Endothelial cell (in vitro differentiated cells): ENCODE measurements at regions not wholly inside any gene's neighbourhood (a gene's known extent, or its start where the extent isn't known, plus 50 kb on each side); places are given as distances from the start of the nearest gene placed in this dataset.

Experiments used
- DNase-seq: peaks from one replicate; pipeline ENCODE4 v3.0.0; 2021; ENCODE audit warnings: low spot score
- H3K27ac Mint-ChIP-seq: one replicate; pipeline ENCODE4 v1.8.0; 2021; ENCODE audit warnings: mixed read lengths, inconsistent platforms; ENCODE audit not compliant: unreplicated experiment
- H3K27me3 Mint-ChIP-seq: one replicate; pipeline ENCODE4 v1.8.0; 2021; ENCODE audit warnings: mild to moderate bottlenecking, moderate library complexity, mixed read lengths, inconsistent platforms; ENCODE audit not compliant: unreplicated experiment
- H3K36me3 Mint-ChIP-seq: one replicate; pipeline ENCODE4 v1.8.0; 2021; ENCODE audit warnings: mild to moderate bottlenecking, low read depth, mixed read lengths, inconsistent platforms; ENCODE audit not compliant: unreplicated experiment
- H3K4me1 Mint-ChIP-seq: one replicate; pipeline ENCODE4 v1.8.0; 2021; ENCODE audit warnings: mild to moderate bottlenecking, mixed read lengths, inconsistent platforms; ENCODE audit not compliant: unreplicated experiment
- H3K4me3 Mint-ChIP-seq: one replicate; pipeline ENCODE4 v1.8.0; 2021; ENCODE audit warnings: mild to moderate bottlenecking, mixed read lengths, inconsistent platforms; ENCODE audit not compliant: unreplicated experiment
- H3K9me3 Mint-ChIP-seq: one replicate; pipeline ENCODE4 v1.8.0; 2021; ENCODE audit warnings: mixed read lengths, inconsistent platforms; ENCODE audit not compliant: unreplicated experiment
- CTCF ChIP-seq: fragments of 200-600 bp; sonication (generic); IDR thresholded peaks from one replicate; pipeline ENCODE4 v1.5.0; 2021; ENCODE audit warnings: antibody characterized with exemption; ENCODE audit not compliant: unreplicated experiment

- Mint-ChIP-seq H3K9me3 (no peaks in the 10 kb centered on the region), H3K36me3 (no peaks in the 10 kb centered on the region), H3K27me3 (no peaks in the 10 kb centered on the region), H3K4me3 (no peak overlapping the region), H3K27ac (no peak overlapping the region), H3K4me1 (no peaks in the 10 kb centered on the region)
- DNase-seq: peak; percentile 13
- TF ChIP-seq CTCF: peak; percentile 10
These were observed 507.2 kb upstream of the EEF2KMT start for GRCh38 chr16:5604770-5605169.

GRCh38 chr16:5603836-5604235 is 506.2 kb upstream of the EEF2KMT start:
- no peak for TF ChIP-seq CTCF
- Mint-ChIP-seq H3K36me3 (no peaks in the 10 kb centered on the region), H3K27ac (no peak overlapping the region), H3K4me1 (no peaks in the 10 kb centered on the region), H3K4me3 (no peak overlapping the region), H3K27me3 (no peaks in the 10 kb centered on the region), H3K9me3 (no peaks in the 10 kb centered on the region)
- DNase-seq: no peak

GRCh38 chr16:5601957-5602356 is 504.4 kb upstream of the EEF2KMT start:
- no peak overlapping the region for H3K4me3 Mint-ChIP-seq
- no peaks in the 10 kb centered on the region for H3K27me3 Mint-ChIP-seq
- no peaks in the 10 kb centered on the region for H3K36me3 Mint-ChIP-seq
- no peak for TF ChIP-seq CTCF
- H3K9me3 Mint-ChIP-seq: no peaks in the 10 kb centered on the region
- no peaks in the 10 kb centered on the region for H3K4me1 Mint-ChIP-seq
- no peak overlapping the region for H3K27ac Mint-ChIP-seq
- DNase-seq: no peak

GRCh38 chr16:5598793-5599192 is 501.2 kb upstream of the EEF2KMT start:
- Mint-ChIP-seq H3K27ac (no peak overlapping the region), H3K27me3 (peaks cover 1% of the 10 kb centered on the region), H3K4me3 (no peak overlapping the region), H3K9me3 (no peaks in the 10 kb centered on the region), H3K4me1 (no peaks in the 10 kb centered on the region), H3K36me3 (no peaks in the 10 kb centered on the region)
- no peak for TF ChIP-seq CTCF
- no peak for DNase-seq

- H3K27ac Mint-ChIP-seq: no peak overlapping the region
- H3K4me1 Mint-ChIP-seq: no peaks in the 10 kb centered on the region
- DNase-seq: no peak
- H3K9me3 Mint-ChIP-seq: no peaks in the 10 kb centered on the region
- no peak overlapping the region for H3K4me3 Mint-ChIP-seq
- no peak for TF ChIP-seq CTCF
- H3K36me3 Mint-ChIP-seq: no peaks in the 10 kb centered on the region
- peaks cover 1% of the 10 kb centered on the region for H3K27me3 Mint-ChIP-seq
These were observed 498.3 kb upstream of the EEF2KMT start for GRCh38 chr16:5595849-5596248.
